ENCODE measurements at regions not wholly inside any gene's neighbourhood (a gene's known extent, or its start where the extent isn't known, plus 50 kb on each side); places are given as distances from the start of the nearest gene placed in this dataset.

DNA sequence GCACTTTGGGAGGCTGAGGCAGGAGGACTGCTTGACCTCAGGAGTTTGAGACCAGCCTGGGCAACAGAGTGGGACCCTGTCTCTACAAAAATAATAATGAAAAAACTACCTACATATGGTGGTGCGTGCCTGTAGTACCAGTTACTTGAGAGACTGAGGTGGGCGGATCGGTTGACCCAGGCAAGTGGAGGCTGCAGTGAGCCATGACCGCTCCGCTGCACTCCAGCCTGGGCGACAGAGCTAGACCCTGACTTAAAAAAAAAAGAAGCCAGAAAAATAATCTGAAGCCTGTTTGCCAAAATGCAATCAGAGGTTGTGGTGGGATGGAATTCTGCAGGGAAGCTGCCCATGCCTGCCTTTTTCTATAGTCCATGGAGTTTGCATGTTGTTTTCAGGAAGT lies 50.4 kb upstream of the GGTA1 start (continued):
- no peak for TF ChIP-seq NKX3-1 (CRISPR knock-in tag; IDR thresholded peaks at IDR 0.05)

DNA sequence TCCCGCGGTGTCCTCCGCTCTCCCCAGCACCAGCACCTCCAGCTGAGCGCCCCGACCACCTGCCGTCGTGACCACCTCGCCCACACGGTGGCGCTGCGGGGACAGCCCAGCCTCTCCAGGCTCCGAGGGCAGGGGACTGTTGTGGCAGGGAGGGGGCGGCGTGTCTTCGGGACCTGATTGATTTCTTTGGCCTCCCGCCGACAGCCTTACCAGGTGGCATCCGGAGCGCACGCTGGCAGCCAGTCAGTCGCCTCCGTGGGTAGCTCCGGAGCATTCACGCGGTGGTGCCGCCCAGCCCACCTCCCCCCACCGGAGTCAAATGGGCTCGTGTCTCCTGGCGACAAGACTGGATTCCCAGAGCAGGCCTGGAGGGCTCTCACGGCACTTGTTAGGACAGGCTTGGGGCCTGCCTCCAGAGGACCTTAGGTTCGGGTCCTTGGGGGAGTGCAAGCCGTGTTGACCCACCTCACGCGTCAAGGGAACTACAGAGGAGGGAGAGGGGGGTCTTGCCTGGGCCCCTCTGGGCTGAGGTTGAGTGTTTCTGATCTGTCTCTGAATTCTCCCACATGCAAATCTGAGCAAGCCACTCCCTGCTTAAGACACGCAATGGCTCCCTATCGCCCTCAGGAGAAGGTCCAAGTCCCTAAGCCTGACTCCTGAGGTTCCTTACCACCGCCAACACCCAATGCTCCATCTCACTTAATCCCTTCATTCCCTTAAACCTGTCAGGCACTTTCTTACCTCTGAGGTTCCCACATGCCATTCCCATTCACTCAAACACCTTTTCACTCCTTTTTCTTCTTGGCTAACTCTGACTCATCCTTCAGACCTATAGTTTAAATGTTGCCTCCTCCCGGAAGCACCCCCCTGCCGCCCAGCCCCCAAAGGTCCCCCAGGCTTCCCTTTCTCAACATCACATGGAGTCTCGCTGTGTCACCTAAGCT lies 51.2 kb upstream of the GGTA1 start:
- DNase-seq (ENCODE audit: low spot score) (peak; percentile 58), FAIRE-seq (no peak), ATAC-seq (peak; percentile 82)
- WGBS (ENCODE audit: low lambda C conversion rate): 36% methylated on average over 12 of the region's 40 CpGs
- no peaks in the 10 kb centered on the region for H3K36me3 ChIP-seq (replicated peaks in 1 of 2; ENCODE audit: control insufficient read depth in 1 of 2, insufficient read depth in 2 of 2, low read length in 2 of 2)
- 0 out of 2 replicates have a peak, but pooled peaks cover 5% of the 10 kb centered on the region for H3K4me1 ChIP-seq (ENCODE audit: insufficient read depth, low read length)
- no peak overlapping the region for H3K9ac ChIP-seq (ENCODE audit: insufficient read depth, low read depth, low read length)
- in situ Hi-C loops (cut with HindIII; ENCODE audit: extremely low pct_ligation_motif_present, low pct_unique_long_range_greater_than_20kb): no loop called here
- H3K4me2 ChIP-seq (ENCODE audit: low read depth, low read length): peak overlapping the region; percentile 66
- ChIA-PET POLR2A (no interaction called here), CTCF (ENCODE audit: low intra/inter-chr PET ratio, low total read pairs) (interaction anchor here (1.2 to 1.9 kb wide), 2 partner anchors 133 to 441 kb away, joined by 3 to 8 read pairs; no protein-coding TSS in a partner anchor)
- no peak overlapping the region for H3K27ac ChIP-seq (ENCODE audit: extremely low read length, insufficient read depth, low read length)
- no TSS peak for BruUV-seq (replicated peaks)
- H3K4me3 ChIP-seq (replicated peaks in 1 of 3; ENCODE audit: insufficient read depth in 1 of 3, low read depth in 2 of 3, low read length in 3 of 3): peak overlapping the region in 2 of 3 experiments; percentile 23 to 65; a peak in 4 of 6 replicates
- H3K79me2 ChIP-seq (ENCODE audit: insufficient read depth, low read length): no peaks in the 10 kb centered on the region
- H3K27me3 ChIP-seq (ENCODE audit: control insufficient read depth in 1 of 2, insufficient read depth in 2 of 2, low read length in 2 of 2): peaks cover 2 to 30% of the 10 kb centered on the region in 2 experiments; a peak in 3 of 5 replicates
- no peaks in the 10 kb centered on the region for H4K20me1 ChIP-seq (ENCODE audit: insufficient read depth, low read length)
- intact Hi-C loops (cut with micrococcal nuclease; ENCODE audit: unreplicated experiment): loop anchor here (5.0 kb wide), 1 partner anchor 81 kb away; no protein-coding TSS in a partner anchor
- no peak overlapping the region for H2AFZ ChIP-seq (ENCODE audit: low read length)
- no peaks in the 10 kb centered on the region for H3K9me3 ChIP-seq (ENCODE audit: low read length)
- TF ChIP-seq ZNF598 (CRISPR knock-in tag; IDR thresholded peaks at IDR 0.05; ENCODE audit: borderline replicate concordance) (peak; percentile 19; the same call in 1 of the 2 replicates), SRSF4 (IDR thresholded peaks at IDR 0.05; ENCODE audit: low read depth, low read length, poor library complexity, severe bottlenecking) (no peak), ZNF350 (CRISPR knock-in tag; IDR thresholded peaks at IDR 0.05; ENCODE audit: borderline replicate concordance, low read depth) (0 out of 2 replicates have a peak, but pooled peaks have one; percentile 16), GATAD2A (CRISPR knock-in tag; IDR thresholded peaks at IDR 0.05) (peak; percentile 46; the same call in 1 of the 2 replicates), NFKB2 (CRISPR knock-in tag; IDR thresholded peaks at IDR 0.05; ENCODE audit: borderline replicate concordance) (peak; percentile 42; the same call in 1 of the 2 replicates), HIVEP1 (CRISPR knock-in tag; IDR thresholded peaks at IDR 0.05) (peak; percentile 22; the same call in 1 of the 2 replicates), SMAD1 (CRISPR knock-in tag; IDR thresholded peaks at IDR 0.05; ENCODE audit: borderline replicate concordance, low read depth) (peak; percentile 66; the same call in 1 of the 2 replicates), ZBTB38 (CRISPR knock-in tag; IDR thresholded peaks at IDR 0.05) (peak; percentile 29; the same call in 1 of the 2 replicates), ZNF607 (CRISPR knock-in tag; IDR thresholded peaks at IDR 0.05; ENCODE audit: borderline replicate concordance) (0 out of 2 replicates have a peak, but pooled peaks have one; percentile 30), KDM5B (CRISPR knock-in tag; IDR thresholded peaks at IDR 0.05; ENCODE audit: borderline replicate concordance) (peak; percentile 43; the same call in 1 of the 2 replicates), STAG1 (CRISPR knock-in tag; IDR thresholded peaks at IDR 0.05) (peak; percentile 85), MIER3 (CRISPR knock-in tag; IDR thresholded peaks at IDR 0.05; ENCODE audit: borderline replicate concordance) (peak; percentile 40; the same call in 1 of the 2 replicates), CCAR2 (optimal IDR thresholded peaks at IDR 0.05; ENCODE audit: low read depth, low read length) (no peak)
- TF ChIP-seq, protein P1, sequence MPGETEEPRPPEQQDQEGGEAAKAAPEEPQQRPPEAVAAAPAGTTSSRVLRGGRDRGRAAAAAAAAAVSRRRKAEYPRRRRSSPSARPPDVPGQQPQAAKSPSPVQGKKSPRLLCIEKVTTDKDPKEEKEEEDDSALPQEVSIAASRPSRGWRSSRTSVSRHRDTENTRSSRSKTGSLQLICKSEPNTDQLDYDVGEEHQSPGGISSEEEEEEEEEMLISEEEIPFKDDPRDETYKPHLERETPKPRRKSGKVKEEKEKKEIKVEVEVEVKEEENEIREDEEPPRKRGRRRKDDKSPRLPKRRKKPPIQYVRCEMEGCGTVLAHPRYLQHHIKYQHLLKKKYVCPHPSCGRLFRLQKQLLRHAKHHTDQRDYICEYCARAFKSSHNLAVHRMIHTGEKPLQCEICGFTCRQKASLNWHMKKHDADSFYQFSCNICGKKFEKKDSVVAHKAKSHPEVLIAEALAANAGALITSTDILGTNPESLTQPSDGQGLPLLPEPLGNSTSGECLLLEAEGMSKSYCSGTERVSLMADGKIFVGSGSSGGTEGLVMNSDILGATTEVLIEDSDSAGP (CRISPR knock-in tag; IDR thresholded peaks at IDR 0.05; ENCODE audit: borderline replicate concordance): peak; percentile 69
- TF ChIP-seq, protein P2, sequence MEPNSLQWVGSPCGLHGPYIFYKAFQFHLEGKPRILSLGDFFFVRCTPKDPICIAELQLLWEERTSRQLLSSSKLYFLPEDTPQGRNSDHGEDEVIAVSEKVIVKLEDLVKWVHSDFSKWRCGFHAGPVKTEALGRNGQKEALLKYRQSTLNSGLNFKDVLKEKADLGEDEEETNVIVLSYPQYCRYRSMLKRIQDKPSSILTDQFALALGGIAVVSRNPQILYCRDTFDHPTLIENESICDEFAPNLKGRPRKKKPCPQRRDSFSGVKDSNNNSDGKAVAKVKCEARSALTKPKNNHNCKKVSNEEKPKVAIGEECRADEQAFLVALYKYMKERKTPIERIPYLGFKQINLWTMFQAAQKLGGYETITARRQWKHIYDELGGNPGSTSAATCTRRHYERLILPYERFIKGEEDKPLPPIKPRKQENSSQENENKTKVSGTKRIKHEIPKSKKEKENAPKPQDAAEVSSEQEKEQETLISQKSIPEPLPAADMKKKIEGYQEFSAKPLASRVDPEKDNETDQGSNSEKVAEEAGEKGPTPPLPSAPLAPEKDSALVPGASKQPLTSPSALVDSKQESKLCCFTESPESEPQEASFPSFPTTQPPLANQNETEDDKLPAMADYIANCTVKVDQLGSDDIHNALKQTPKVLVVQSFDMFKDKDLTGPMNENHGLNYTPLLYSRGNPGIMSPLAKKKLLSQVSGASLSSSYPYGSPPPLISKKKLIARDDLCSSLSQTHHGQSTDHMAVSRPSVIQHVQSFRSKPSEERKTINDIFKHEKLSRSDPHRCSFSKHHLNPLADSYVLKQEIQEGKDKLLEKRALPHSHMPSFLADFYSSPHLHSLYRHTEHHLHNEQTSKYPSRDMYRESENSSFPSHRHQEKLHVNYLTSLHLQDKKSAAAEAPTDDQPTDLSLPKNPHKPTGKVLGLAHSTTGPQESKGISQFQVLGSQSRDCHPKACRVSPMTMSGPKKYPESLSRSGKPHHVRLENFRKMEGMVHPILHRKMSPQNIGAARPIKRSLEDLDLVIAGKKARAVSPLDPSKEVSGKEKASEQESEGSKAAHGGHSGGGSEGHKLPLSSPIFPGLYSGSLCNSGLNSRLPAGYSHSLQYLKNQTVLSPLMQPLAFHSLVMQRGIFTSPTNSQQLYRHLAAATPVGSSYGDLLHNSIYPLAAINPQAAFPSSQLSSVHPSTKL (CRISPR knock-in tag; IDR thresholded peaks at IDR 0.05): peak; percentile 12; the same call in 1 of the 2 replicates
